ENCODE measurements at regions not wholly inside any gene's neighbourhood (a gene's known extent, or its start where the extent isn't known, plus 50 kb on each side); places are given as distances from the start of the nearest gene placed in this dataset.

GRCh38 chr4:178273168-178273567 is 830.9 kb upstream of the AGA start:
- H3K9ac ChIP-seq (ENCODE audit: insufficient read depth, low read length, poor library complexity, severe bottlenecking): no peak overlapping the region
- no peak overlapping the region for H3K27ac Mint-ChIP-seq

GRCh38 chr4:178275671-178276360 is 833.6 kb upstream of the AGA start:
- no peak overlapping the region for H3K27ac Mint-ChIP-seq
- DNase-seq: no peak

More at GRCh38 chr4:178273168-178273567, 830.9 kb upstream of the AGA start:
- H3K27me3 Mint-ChIP-seq (ENCODE audit: low read depth in 3 of 3): no peaks in the 10 kb centered on the region
- Histone ChIP-seq H3K4me2 (replicated peaks; ENCODE audit: extremely low read depth, low read length, poor library complexity, severe bottlenecking) (no peak overlapping the region), H2AFZ (ENCODE audit: insufficient read depth, low read depth, low read length, poor library complexity, severe bottlenecking) (no peak overlapping the region), H3K36me3 (replicated peaks in 1 of 2; ENCODE audit: control insufficient read depth in 1 of 2, insufficient read depth in 2 of 2, low read length in 2 of 2) (no peaks in the 10 kb centered on the region), H3K27ac (ENCODE audit: low read depth in 1 of 2, low read length in 2 of 2) (no peak overlapping the region), H3K9me3 (replicated peaks in 1 of 2; ENCODE audit: control insufficient read depth in 1 of 2, insufficient read depth in 1 of 2, low read length in 2 of 2) (peaks cover 7 to 22% of the 10 kb centered on the region in 2 donors), H3K27me3 (ENCODE audit: control insufficient read depth in 2 of 2, insufficient read depth in 2 of 2, low read length in 2 of 2) (no peaks in the 10 kb centered on the region), H3K4me3 (replicated peaks in 1 of 3; ENCODE audit: low read depth in 2 of 3, low read length in 3 of 3) (no peak overlapping the region), H3K4me1 (ENCODE audit: control insufficient read depth in 1 of 2, insufficient read depth in 2 of 2, low read length in 2 of 2) (no peaks in the 10 kb centered on the region), H3K79me2 (ENCODE audit: insufficient read depth, low read length) (no peaks in the 10 kb centered on the region), H4K20me1 (ENCODE audit: insufficient read depth, low read length) (no peaks in the 10 kb centered on the region)
- H3K4me1 Mint-ChIP-seq: no peaks in the 10 kb centered on the region
- H3K4me3 Mint-ChIP-seq: no peak overlapping the region
- DNase-seq: no peak
- 100% methylated on average over 1 of the region's 2 CpGs for WGBS (ENCODE audit: insufficient coverage)
- intact Hi-C loops (cut with micrococcal nuclease): no loop called here
- H3K36me3 Mint-ChIP-seq: no peaks in the 10 kb centered on the region
- no peak for TF ChIP-seq CTCF (IDR thresholded peaks at IDR 0.05)
- peaks cover 3 to 13% (median 11%) of the 10 kb centered on the region in 7 donors for H3K9me3 Mint-ChIP-seq

More at GRCh38 chr4:178275671-178276360, 833.6 kb upstream of the AGA start:
- H3K36me3 ChIP-seq (replicated peaks in 1 of 2; ENCODE audit: control insufficient read depth in 1 of 2, insufficient read depth in 2 of 2, low read length in 2 of 2): no peaks in the 10 kb centered on the region
- H3K4me1 Mint-ChIP-seq: no peaks in the 10 kb centered on the region
- H3K4me3 ChIP-seq (replicated peaks in 1 of 3; ENCODE audit: low read depth in 2 of 3, low read length in 3 of 3): no peak overlapping the region
- H3K9ac ChIP-seq (ENCODE audit: insufficient read depth, low read length, poor library complexity, severe bottlenecking): no peak overlapping the region
- peaks cover 0 to 11% (median 5%) of the 10 kb centered on the region in 7 donors for H3K9me3 Mint-ChIP-seq
- no peak overlapping the region for H3K4me3 Mint-ChIP-seq
- no peaks in the 10 kb centered on the region for H3K27me3 Mint-ChIP-seq (ENCODE audit: low read depth in 3 of 3)
- H3K36me3 Mint-ChIP-seq: no peaks in the 10 kb centered on the region
- no peaks in the 10 kb centered on the region for H3K27me3 ChIP-seq (ENCODE audit: control insufficient read depth in 2 of 2, insufficient read depth in 2 of 2, low read length in 2 of 2)
- H3K4me2 ChIP-seq (replicated peaks; ENCODE audit: extremely low read depth, low read length, poor library complexity, severe bottlenecking): no peak overlapping the region
- no peak overlapping the region for H2AFZ ChIP-seq (ENCODE audit: insufficient read depth, low read depth, low read length, poor library complexity, severe bottlenecking)
- no peak overlapping the region for H3K27ac ChIP-seq (ENCODE audit: low read depth in 1 of 2, low read length in 2 of 2)
- intact Hi-C loops (cut with micrococcal nuclease): no loop called here
- no peak for TF ChIP-seq CTCF (IDR thresholded peaks at IDR 0.05)
- peaks cover 7 to 15% of the 10 kb centered on the region in 2 donors for H3K9me3 ChIP-seq (replicated peaks in 1 of 2; ENCODE audit: control insufficient read depth in 1 of 2, insufficient read depth in 1 of 2, low read length in 2 of 2)
- H3K79me2 ChIP-seq (ENCODE audit: insufficient read depth, low read length): no peaks in the 10 kb centered on the region
- WGBS (ENCODE audit: insufficient coverage): 90% methylated on average over 1 of the region's 5 CpGs
- no peaks in the 10 kb centered on the region for H4K20me1 ChIP-seq (ENCODE audit: insufficient read depth, low read length)
- H3K4me1 ChIP-seq (ENCODE audit: control insufficient read depth in 1 of 2, insufficient read depth in 2 of 2, low read length in 2 of 2): no peaks in the 10 kb centered on the region

Data from CD14-positive monocyte (primary cell).